ENCODE measurements at regions not wholly inside any gene's neighbourhood (a gene's known extent, or its start where the extent isn't known, plus 50 kb on each side); places are given as distances from the start of the nearest gene placed in this dataset.
"Not testable (repeated sequence)": the region's sequence is repeated elsewhere in the genome, so short reads cannot be mapped to it uniquely, and the experiment has no call there.

- DNase-seq, result no peak
Measured at GRCh38 chr7:125355899-125356298, 426.3 kb upstream of the POT1 start.

DNA sequence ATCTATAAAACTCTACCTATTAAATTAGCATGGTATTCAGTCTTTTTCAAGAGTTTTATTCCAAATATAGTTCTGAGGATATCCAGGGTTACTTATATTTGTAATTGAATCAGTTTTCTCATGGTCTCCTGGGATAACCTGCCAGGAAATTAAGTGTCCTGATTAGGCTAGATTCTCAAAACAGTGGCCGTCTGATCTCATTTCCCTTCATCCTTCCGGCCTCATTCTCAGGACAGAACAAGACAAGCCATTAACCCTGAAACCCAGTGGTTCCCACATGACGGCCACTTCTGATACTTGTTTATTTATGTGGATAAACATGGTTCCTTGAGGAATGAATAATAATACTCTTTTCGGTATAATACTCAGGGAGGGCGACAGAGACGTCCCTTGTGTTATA lies 417.6 kb upstream of the POT1 start:
- DNase-seq, result no peak

GRCh38 chr7:125338110-125338509 lies 408.5 kb upstream of the POT1 start:
- DNase-seq, result no peak

- DNase-seq, result no peak
Measured at GRCh38 chr7:125336326-125336725, 406.7 kb upstream of the POT1 start.

DNA sequence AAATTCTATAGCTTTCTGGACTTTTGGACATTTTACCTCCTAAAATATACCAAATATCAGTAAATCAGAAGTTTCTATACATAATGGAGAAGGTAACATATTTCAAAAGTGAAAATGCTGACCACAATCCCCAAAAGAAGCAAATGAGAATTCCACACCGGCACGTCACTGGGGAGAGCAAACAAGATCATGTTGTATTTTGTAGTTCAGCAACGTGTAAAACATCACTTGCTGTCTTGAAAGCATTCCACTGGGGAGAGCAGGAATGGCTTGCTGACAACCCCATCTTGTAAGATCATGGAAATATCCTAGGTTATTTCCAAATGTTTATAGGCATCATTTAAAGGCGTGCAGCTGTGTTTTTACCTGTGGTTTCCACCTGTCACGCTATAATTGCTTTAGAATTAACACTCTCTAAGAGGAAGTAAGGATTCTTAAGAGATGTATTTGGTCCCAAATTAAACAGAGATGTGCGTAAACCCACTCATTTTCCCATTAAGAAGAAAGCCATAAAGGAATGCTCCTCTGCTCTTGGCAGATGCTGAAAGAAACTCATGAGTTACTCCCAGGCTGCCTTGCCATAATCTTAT lies 397.1 kb upstream of the POT1 start:
- no peak for DNase-seq

- no peak for DNase-seq
Measured at GRCh38 chr7:125316466-125316865, 386.8 kb upstream of the POT1 start.

- DNase-seq, result no peak
Measured at GRCh38 chr7:125299003-125299765, 369.6 kb upstream of the POT1 start.

DNA sequence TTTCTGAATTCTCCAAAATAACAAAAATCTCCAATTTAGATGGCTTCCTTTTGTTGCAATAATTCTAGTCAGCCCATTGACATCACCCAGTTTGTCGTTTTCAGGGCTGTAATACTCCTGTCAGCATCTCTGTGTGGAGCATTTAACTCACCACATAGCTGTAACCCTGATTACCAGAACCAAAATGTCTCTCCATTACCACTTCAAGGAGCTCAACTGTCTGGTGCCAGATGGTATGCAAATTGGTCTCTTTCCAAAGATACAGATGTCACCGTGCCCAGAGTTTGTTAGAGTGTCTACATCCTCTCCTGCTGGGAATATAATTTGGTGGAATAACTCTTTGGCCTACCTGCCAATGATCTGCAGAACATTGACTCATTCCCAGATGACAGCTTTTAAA lies 350.3 kb upstream of the POT1 start:
- DNase-seq, result peak; percentile 62

DNA sequence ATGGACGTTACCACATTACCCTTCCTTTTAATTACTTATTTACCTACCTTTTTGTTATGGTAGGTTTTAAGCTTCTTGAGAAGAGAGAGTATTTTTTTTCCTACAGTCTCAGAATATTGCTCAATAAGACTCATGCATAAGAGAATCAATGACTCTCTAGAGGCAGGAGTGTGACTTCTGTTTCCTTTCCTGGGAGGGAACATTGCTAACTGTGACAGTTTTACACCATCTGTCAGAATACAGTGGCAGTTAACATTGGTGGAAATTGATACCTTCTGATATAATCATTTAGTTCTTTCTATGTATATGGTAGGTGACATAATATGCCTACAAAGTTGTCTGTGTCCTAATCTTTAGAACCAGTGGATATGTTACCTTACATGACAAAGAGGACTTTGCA lies 348.7 kb upstream of the POT1 start:
- DNase-seq, result no peak

DNA sequence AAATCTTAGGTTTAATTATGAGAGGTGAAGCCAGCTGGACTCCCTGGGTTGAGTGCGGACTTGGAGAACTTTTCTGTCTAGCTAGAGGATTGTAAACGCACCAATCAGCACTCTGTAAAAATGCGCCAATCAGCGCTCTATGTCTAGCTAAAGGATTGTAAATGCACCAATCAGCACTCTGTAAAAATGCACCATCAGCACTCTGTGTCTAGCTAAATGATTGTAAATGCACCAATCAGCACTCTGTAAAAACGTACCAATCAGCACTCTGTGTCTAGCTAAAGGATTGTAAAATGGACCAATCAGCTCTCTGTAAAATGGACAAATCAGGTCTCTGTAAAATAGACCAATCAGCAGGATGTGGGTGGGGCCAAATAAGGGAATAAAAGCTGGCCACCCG lies 345.1 kb upstream of the POT1 start:
- not testable (repeated sequence) for DNase-seq

GRCh38 chr7:125264174-125264856 lies 334.7 kb upstream of the POT1 start:
- not testable (repeated sequence) for DNase-seq

DNA sequence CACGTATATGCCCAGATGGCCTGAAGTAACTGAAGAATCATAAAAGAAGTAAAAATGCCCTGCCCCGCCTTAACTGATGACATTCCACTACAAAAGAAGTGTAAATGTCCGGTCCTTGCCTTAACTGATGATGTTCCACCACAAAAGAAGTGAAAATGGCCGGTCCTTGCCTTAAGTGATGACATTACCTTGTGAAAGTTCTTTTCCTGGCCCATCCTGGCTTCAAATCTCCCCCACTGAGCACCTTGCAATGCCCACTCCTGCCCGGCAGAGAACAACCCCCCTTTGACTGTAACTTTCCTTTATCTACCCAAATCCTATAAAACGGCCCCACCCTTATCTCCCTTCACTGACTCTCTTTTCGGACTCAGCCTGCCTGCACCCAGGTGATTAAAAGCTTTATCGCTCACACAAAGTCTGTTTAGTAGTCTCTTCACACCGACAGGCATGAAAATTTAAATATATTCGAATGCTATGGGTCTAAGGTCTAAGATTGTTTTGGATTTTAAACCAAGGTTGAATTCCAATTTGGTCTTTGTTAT lies 329.3 kb upstream of the POT1 start:
- not testable (repeated sequence) for DNase-seq

- no peak for DNase-seq
Measured at GRCh38 chr7:125257617-125258016, 328.0 kb upstream of the POT1 start.

DNA sequence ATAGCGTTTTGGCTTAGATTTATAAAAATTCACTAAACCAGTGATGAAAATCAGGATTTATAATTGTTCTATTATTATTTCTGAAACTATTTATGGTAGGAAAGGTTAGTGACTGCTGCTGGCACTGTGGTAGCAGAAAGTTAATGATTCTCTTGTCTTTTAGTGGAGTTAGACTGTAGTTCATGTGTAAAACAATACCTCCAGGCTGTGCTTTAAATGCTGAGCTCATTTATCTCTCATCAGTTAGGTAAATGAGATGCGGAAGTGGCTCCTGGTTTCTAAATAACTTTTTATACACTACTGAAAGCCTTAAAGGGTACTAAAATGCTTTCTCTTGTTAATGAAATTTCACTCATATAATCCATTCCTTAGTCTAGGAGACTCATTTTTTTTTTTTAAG lies 326.8 kb upstream of the POT1 start:
- no peak for DNase-seq

- no peak for DNase-seq
Measured at GRCh38 chr7:125255810-125256209, 326.2 kb upstream of the POT1 start.

- no peak for DNase-seq
Measured at GRCh38 chr7:125254566-125254965, 324.9 kb upstream of the POT1 start.

GRCh38 chr7:125253452-125254190 lies 324.0 kb upstream of the POT1 start:
- no peak for DNase-seq

DNA sequence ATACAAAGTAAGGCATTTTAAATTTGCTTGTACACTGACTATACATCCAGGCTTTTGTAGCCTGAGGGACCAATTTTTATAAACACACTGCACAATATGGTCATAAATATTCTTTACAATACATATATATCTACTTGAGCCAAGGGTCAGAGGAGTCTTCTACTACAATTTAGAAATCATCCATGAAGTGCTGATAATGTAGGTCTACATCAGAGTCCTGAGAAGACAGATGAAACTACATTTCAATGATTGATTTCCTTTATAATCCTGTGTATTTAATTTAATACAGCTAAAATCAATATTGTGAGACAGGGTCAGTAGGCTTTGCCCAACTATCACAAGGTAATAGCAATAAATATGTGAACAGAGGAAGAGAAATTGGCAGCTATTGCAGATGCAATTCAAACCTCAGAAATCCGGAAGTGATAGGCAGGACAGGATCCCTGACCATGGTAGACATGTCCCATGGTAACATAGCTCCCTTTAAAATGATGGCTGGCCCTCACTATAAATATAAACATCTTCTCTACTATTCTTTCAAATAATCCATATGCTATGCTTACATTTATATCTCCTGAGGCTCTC lies 318.0 kb upstream of the POT1 start:
- no peak for DNase-seq

GRCh38 chr7:125246706-125247105 lies 317.1 kb upstream of the POT1 start:
- no peak for DNase-seq

GRCh38 chr7:125241548-125241947 lies 311.9 kb upstream of the POT1 start:
- no peak for DNase-seq

DNA sequence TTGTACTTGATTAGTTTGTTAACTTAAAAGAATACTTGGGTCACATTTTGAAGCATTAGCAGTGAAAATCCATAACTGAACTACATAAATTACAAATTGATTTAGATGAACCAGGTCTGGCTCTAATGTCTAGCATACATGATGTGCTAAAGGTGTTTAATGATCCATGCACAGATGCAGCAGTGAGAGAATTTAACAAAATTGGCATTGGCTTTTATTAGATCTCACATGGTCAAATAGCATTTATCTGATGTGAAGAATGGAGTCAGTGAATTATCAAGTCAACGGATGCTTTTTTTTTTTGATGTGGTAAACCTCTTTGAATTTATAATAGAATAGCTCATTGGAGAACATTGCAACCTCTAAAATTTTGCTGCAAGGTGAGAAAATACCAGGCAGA lies 293.0 kb upstream of the POT1 start:
- DNase-seq, result no peak

DNA sequence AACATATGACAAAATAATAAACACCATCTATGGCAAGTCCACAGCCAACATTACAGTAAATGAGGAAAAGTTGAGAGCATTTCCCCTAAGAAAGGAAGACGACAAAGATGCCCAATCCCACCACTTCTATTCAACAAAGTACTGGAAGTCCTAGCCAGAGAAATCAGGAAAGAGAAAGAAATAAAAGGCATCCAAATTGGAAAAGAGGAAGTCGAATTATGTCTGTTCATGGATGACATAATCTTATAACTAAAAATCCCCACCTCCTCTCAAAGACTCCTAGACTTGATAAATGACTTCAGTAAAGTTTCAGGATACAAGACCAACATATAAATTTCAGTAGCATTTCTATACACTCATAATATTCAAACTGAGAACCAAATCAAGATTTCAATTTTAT lies 288.5 kb upstream of the POT1 start:
- DNase-seq, result no peak

DNA sequence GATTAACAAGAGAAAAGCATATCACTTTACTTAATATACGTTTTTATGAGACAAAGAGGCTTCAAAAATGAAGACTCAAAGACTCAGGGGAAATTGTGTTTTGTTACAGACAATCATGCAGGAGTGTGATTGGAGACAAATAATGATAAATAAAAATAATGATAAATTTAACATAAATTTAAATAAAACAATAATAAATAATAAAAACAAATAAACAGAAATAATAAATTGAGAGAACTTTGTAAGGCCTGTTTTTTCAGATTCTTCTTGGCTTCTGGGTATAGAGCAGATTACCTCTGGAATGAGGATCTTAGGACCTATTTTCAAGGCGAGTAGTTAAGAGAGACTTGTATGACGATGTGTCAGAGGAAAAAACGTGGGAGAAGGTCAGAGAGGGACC lies 271.4 kb upstream of the POT1 start:
- no peak for DNase-seq

All from NCI-H1105 treated with DMSO at 0.1 percent for 48 hours (cell line).